ENCODE measurements at regions not wholly inside any gene's neighbourhood (a gene's known extent, or its start where the extent isn't known, plus 50 kb on each side); places are given as distances from the start of the nearest gene placed in this dataset.

DNA sequence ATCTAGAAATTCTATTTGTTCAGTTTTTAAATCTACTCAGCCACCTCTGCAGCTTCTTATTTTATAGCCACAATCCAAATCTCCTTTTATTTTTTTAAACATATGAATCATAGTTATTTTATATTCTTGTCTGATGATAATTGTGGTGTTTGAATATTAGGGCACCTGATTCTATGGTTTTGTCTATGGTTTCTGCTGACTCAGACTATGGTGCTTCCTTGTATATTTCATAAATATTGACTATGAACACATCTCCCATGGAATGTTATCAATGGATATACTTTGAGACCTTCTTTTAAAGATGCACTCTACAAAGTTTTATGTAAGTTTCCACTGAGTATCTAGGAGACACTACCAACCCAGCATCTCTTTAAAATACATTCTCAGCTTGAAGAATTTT, 1027.0 kb upstream of the AUTS2 start:
- Histone ChIP-seq H3K9me3 (ENCODE audit: control insufficient read depth in 1 of 2, low read length in 2 of 2) (no peaks in the 10 kb centered on the region), H3K27me3 (ENCODE audit: control insufficient read depth in 1 of 2, insufficient read depth in 2 of 2, low read length in 2 of 2) (no peaks in the 10 kb centered on the region), H3K9ac (ENCODE audit: low read depth in 1 of 2, low read length in 2 of 2) (no peak overlapping the region), H3K27ac (ENCODE audit: low read depth, low read length) (no peak overlapping the region), H3K4me1 (ENCODE audit: control insufficient read depth in 1 of 2, insufficient read depth in 2 of 2, low read length in 2 of 2) (no peaks in the 10 kb centered on the region), H3K36me3 (ENCODE audit: control insufficient read depth in 1 of 2, insufficient read depth in 2 of 2, low read length in 2 of 2) (no peaks in the 10 kb centered on the region), H3K4me3 (ENCODE audit: low read depth in 1 of 2, low read length in 2 of 2) (no peak overlapping the region)

DNA sequence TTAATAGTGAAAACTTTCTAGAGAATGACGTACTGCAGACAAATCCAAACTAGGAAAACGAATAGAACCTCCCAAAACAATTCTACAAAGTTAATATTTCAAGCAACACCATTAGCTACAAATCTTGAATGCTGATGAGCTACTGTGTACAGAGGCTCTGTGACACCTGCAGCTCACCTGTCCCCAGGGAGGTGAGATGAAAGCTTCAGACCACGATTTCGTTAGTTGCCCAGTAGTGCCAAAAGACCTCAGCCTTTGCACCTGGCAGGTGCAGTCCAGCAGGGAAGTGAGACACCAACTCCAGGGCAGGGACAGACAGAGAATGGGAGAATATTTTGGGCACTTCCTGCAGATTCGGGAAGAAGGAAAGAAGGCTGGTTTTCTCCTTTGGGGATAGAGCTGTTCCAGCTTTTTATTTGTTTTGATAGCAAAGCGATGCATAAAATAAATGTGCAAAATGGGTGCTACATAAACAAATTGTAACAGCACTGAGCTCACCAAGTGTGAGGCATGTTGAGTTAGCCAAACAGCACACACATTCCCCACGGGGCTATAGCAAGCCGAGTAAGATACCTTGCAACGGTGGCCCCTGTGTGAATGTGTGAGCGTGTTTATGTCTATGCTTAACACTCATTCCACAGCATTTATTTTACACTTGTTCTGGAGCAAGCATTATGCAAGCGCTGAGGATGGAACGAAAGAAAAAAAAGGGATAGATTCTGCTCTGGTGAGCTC, 1024.8 kb upstream of the AUTS2 start:
- Histone ChIP-seq H3K9me3 (ENCODE audit: control insufficient read depth in 1 of 2, low read length in 2 of 2) (no peaks in the 10 kb centered on the region), H3K4me3 (ENCODE audit: low read depth in 1 of 2, low read length in 2 of 2) (no peak overlapping the region), H3K27me3 (ENCODE audit: control insufficient read depth in 1 of 2, insufficient read depth in 2 of 2, low read length in 2 of 2) (no peaks in the 10 kb centered on the region), H3K9ac (ENCODE audit: low read depth in 1 of 2, low read length in 2 of 2) (no peak overlapping the region), H3K36me3 (ENCODE audit: control insufficient read depth in 1 of 2, insufficient read depth in 2 of 2, low read length in 2 of 2) (no peaks in the 10 kb centered on the region), H3K27ac (ENCODE audit: low read depth, low read length) (no peak overlapping the region), H3K4me1 (ENCODE audit: control insufficient read depth in 1 of 2, insufficient read depth in 2 of 2, low read length in 2 of 2) (no peaks in the 10 kb centered on the region)

DNA sequence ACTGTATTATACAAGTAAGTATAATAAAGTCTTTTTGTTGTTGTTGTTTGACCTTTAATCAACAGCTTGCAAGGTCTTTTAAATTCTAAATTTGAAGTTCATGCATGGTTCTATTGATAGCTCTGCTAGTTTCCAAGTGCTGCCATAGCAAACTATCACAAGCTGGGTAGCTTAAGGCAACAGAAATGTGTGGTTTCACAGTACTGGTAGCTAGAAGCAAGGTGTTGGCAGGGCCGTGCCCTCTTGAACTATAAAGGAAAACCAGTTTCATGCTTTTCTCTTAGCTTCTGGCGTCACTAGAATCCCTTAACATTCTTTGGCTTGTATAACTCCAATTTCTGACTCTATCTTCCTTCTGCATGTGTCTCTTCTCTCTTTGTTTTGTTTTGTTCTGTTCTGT, 1021.9 kb upstream of the AUTS2 start:
- H3K9me3 ChIP-seq (ENCODE audit: control insufficient read depth in 1 of 2, low read length in 2 of 2): no peaks in the 10 kb centered on the region
- no peak overlapping the region for H3K4me3 ChIP-seq (ENCODE audit: low read depth in 1 of 2, low read length in 2 of 2)
- no peaks in the 10 kb centered on the region for H3K27me3 ChIP-seq (ENCODE audit: control insufficient read depth in 1 of 2, insufficient read depth in 2 of 2, low read length in 2 of 2)
- no peaks in the 10 kb centered on the region for H3K36me3 ChIP-seq (ENCODE audit: control insufficient read depth in 1 of 2, insufficient read depth in 2 of 2, low read length in 2 of 2)
- no peak overlapping the region for H3K9ac ChIP-seq (ENCODE audit: low read depth in 1 of 2, low read length in 2 of 2)
- no peak overlapping the region for H3K27ac ChIP-seq (ENCODE audit: low read depth, low read length)
- no peaks in the 10 kb centered on the region for H3K4me1 ChIP-seq (ENCODE audit: control insufficient read depth in 1 of 2, insufficient read depth in 2 of 2, low read length in 2 of 2)

DNA sequence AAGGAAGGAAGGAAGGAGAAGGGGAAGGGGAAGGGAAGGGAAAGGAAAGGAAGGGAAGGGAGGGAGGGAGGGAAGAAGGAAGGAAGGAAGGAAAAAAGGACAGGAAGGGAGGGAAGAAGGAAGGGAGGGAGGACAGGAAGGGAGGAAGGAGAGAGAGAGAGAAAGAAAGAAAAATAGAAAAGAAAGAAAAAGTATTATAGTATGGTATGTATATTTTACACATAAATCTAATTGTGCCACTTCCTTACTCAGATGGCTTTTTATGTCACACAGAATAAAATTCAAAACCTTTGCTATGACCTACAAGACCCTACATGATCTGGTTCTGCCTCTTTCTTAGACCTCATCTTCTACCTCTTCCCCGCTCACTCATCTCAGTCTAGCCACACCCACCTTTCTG, 1016.9 kb upstream of the AUTS2 start:
- Histone ChIP-seq H3K27me3 (ENCODE audit: control insufficient read depth in 1 of 2, insufficient read depth in 2 of 2, low read length in 2 of 2) (no peaks in the 10 kb centered on the region), H3K36me3 (ENCODE audit: control insufficient read depth in 1 of 2, insufficient read depth in 2 of 2, low read length in 2 of 2) (no peaks in the 10 kb centered on the region), H3K9ac (ENCODE audit: low read depth in 1 of 2, low read length in 2 of 2) (no peak overlapping the region), H3K4me1 (ENCODE audit: control insufficient read depth in 1 of 2, insufficient read depth in 2 of 2, low read length in 2 of 2) (no peaks in the 10 kb centered on the region), H3K4me3 (ENCODE audit: low read depth in 1 of 2, low read length in 2 of 2) (no peak overlapping the region), H3K9me3 (ENCODE audit: control insufficient read depth in 1 of 2, low read length in 2 of 2) (no peaks in the 10 kb centered on the region), H3K27ac (ENCODE audit: low read depth, low read length) (no peak overlapping the region)

DNA sequence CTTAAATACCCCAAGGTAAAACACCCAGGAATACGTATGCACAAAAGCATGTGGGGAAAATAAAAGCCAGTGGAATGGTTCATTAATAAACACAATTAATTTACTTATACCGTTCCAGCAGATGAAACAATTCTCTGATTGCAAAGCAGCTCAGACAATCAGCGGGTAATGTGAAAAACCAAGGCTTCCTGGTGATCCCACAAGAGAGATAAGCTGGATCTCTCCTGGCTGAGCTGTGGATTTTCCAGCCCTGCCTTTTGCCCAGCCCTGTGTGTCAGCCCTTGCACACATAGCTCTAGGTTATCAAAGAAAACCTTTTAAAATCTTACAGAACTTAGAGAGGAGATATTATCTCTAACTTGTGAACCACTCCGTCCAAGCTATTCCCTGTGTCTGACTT, 1010.7 kb upstream of the AUTS2 start:
- H3K9me3 ChIP-seq (ENCODE audit: control insufficient read depth in 1 of 2, low read length in 2 of 2): peaks cover 0 to 4% of the 10 kb centered on the region in 2 donors
- no peaks in the 10 kb centered on the region for H3K27me3 ChIP-seq (ENCODE audit: control insufficient read depth in 1 of 2, insufficient read depth in 2 of 2, low read length in 2 of 2)
- H3K27ac ChIP-seq (ENCODE audit: low read depth, low read length): no peak overlapping the region
- H3K36me3 ChIP-seq (ENCODE audit: control insufficient read depth in 1 of 2, insufficient read depth in 2 of 2, low read length in 2 of 2): no peaks in the 10 kb centered on the region
- H3K4me3 ChIP-seq (ENCODE audit: low read depth in 1 of 2, low read length in 2 of 2): no peak overlapping the region
- no peak overlapping the region for H3K9ac ChIP-seq (ENCODE audit: low read depth in 1 of 2, low read length in 2 of 2)
- no peaks in the 10 kb centered on the region for H3K4me1 ChIP-seq (ENCODE audit: control insufficient read depth in 1 of 2, insufficient read depth in 2 of 2, low read length in 2 of 2)

DNA sequence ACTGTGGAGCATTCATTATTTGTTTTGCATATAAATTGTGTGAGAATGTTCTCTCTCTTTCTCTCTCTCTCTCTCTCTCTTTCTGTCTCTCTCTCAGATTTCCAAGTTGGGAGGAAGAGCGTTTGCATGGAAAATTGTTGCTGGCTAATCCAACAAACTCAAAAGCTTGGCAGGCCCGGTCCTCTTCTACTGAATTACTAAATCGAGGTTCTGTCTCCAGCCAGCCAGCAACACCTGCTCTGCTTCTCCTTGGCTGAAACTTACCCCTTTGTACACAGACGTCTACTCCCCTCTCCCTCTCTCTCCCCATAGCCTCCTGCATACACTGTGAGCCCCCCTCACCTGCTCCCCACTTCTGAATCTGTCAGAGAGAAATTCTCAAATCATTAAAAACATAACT, 996.4 kb upstream of the AUTS2 start:
- no peak overlapping the region for H3K9ac ChIP-seq (ENCODE audit: low read depth in 1 of 2, low read length in 2 of 2)
- H3K9me3 ChIP-seq (ENCODE audit: control insufficient read depth in 1 of 2, low read length in 2 of 2): no peaks in the 10 kb centered on the region
- peaks cover 5 to 12% of the 10 kb centered on the region in 2 donors for H3K4me1 ChIP-seq (ENCODE audit: control insufficient read depth in 1 of 2, insufficient read depth in 2 of 2, low read length in 2 of 2)
- H3K27ac ChIP-seq (ENCODE audit: low read depth, low read length): no peak overlapping the region
- H3K27me3 ChIP-seq (ENCODE audit: control insufficient read depth in 1 of 2, insufficient read depth in 2 of 2, low read length in 2 of 2): no peaks in the 10 kb centered on the region
- no peak overlapping the region for H3K4me3 ChIP-seq (ENCODE audit: low read depth in 1 of 2, low read length in 2 of 2)
- H3K36me3 ChIP-seq (ENCODE audit: control insufficient read depth in 1 of 2, insufficient read depth in 2 of 2, low read length in 2 of 2): no peaks in the 10 kb centered on the region

DNA sequence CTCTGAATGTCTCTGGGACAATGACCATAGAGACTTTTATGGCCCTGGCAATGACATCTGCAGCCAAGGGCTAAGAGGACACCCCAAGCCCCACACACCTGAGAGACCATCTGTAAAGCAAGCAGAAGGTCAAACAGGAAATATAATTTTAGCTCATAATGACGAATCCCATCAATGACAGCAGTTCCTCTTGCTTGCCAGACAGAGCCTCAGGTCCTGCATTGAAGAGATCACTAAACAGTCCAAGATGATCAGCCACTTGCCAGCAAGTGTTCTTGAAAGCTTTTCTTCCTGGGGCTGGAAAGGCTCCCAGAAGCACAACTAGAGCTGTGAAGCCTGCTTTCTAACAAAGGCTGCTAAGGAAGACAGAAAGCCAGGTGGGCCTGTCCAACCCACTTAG, 993.7 kb upstream of the AUTS2 start:
- Histone ChIP-seq H3K27me3 (ENCODE audit: control insufficient read depth in 1 of 2, insufficient read depth in 2 of 2, low read length in 2 of 2) (no peaks in the 10 kb centered on the region), H3K27ac (ENCODE audit: low read depth, low read length) (no peak overlapping the region), H3K9ac (ENCODE audit: low read depth in 1 of 2, low read length in 2 of 2) (no peak overlapping the region), H3K9me3 (ENCODE audit: control insufficient read depth in 1 of 2, low read length in 2 of 2) (peaks cover 9 to 12% of the 10 kb centered on the region in 2 donors), H3K36me3 (ENCODE audit: control insufficient read depth in 1 of 2, insufficient read depth in 2 of 2, low read length in 2 of 2) (no peaks in the 10 kb centered on the region), H3K4me1 (ENCODE audit: control insufficient read depth in 1 of 2, insufficient read depth in 2 of 2, low read length in 2 of 2) (peaks cover 5 to 12% of the 10 kb centered on the region in 2 donors), H3K4me3 (ENCODE audit: low read depth in 1 of 2, low read length in 2 of 2) (no peak overlapping the region)

DNA sequence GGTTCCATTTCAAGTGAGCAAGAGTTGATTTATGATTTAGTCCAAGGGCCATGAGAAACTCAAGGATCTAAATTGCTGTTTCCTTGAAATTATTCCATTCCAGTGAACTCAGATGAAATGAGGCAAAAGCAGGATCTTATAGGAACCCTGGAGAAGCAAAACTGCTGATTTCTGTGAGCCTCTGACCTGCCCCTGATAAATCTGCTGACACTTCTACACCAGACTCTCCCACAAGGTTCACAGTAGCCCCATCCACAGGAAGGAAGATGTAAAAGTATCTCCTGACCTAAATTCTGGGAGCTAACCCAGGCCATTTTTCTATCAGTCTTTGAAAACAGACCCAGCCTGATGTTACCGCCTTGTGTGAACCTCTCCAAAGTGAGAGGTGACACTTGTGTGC, 987.6 kb upstream of the AUTS2 start:
- H3K9me3 ChIP-seq (ENCODE audit: control insufficient read depth in 1 of 2, low read length in 2 of 2): peaks cover 14 to 15% of the 10 kb centered on the region in 2 donors
- H3K27me3 ChIP-seq (ENCODE audit: control insufficient read depth in 1 of 2, insufficient read depth in 2 of 2, low read length in 2 of 2): no peaks in the 10 kb centered on the region
- H3K4me3 ChIP-seq (ENCODE audit: low read depth in 1 of 2, low read length in 2 of 2): no peak overlapping the region
- no peaks in the 10 kb centered on the region for H3K36me3 ChIP-seq (ENCODE audit: control insufficient read depth in 1 of 2, insufficient read depth in 2 of 2, low read length in 2 of 2)
- no peak overlapping the region for H3K9ac ChIP-seq (ENCODE audit: low read depth in 1 of 2, low read length in 2 of 2)
- H3K4me1 ChIP-seq (ENCODE audit: control insufficient read depth in 1 of 2, insufficient read depth in 2 of 2, low read length in 2 of 2): no peaks in the 10 kb centered on the region
- H3K27ac ChIP-seq (ENCODE audit: low read depth, low read length): no peak overlapping the region

DNA sequence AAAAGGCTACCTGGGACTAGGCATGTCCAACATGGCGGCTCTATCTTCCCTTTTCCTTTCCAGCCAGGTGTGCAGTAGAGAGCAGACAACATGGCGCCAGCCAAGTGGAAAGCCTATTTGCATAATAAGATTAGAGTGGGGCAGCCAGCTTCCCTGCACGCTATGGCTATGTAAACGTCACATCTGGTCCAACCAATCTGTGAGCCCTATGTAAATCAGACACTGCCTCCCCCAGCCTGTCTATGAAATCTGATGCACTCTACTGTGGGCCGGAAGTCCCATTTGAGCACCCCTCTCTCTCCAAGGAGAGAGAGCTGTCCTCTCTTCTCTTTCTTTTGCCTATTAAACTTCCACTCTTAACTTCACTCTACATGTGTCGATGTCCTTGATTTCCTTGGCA, 984.9 kb upstream of the AUTS2 start:
- Histone ChIP-seq H3K36me3 (ENCODE audit: control insufficient read depth in 1 of 2, insufficient read depth in 2 of 2, low read length in 2 of 2) (no peaks in the 10 kb centered on the region), H3K9me3 (ENCODE audit: control insufficient read depth in 1 of 2, low read length in 2 of 2) (peaks cover 10 to 11% of the 10 kb centered on the region in 2 donors), H3K27me3 (ENCODE audit: control insufficient read depth in 1 of 2, insufficient read depth in 2 of 2, low read length in 2 of 2) (no peaks in the 10 kb centered on the region), H3K27ac (ENCODE audit: low read depth, low read length) (no peak overlapping the region), H3K4me3 (ENCODE audit: low read depth in 1 of 2, low read length in 2 of 2) (no peak overlapping the region), H3K4me1 (ENCODE audit: control insufficient read depth in 1 of 2, insufficient read depth in 2 of 2, low read length in 2 of 2) (no peaks in the 10 kb centered on the region), H3K9ac (ENCODE audit: low read depth in 1 of 2, low read length in 2 of 2) (no peak overlapping the region)

DNA sequence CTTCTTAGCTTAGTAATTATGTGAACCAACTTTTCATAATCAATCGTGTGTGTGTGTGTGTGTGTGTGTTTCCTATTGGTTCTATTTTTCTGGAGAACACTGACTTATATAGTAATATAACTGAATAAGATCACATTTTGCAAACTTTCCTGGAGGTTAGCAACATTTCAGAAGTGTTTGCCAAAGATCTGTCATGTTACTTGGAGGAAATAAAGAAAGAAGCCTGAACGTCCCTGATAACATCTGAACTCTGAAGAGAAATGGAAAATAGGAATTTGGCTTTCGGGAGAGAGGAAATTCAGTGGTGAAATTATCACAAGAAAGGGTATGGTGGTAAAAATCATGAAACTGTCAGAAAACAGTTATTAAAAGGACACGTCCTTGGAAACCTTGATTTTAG, 984.4 kb upstream of the AUTS2 start:
- Histone ChIP-seq H3K4me1 (ENCODE audit: control insufficient read depth in 1 of 2, insufficient read depth in 2 of 2, low read length in 2 of 2) (no peaks in the 10 kb centered on the region), H3K9me3 (ENCODE audit: control insufficient read depth in 1 of 2, low read length in 2 of 2) (peaks cover 6% of the 10 kb centered on the region in 2 donors), H3K4me3 (ENCODE audit: low read depth in 1 of 2, low read length in 2 of 2) (no peak overlapping the region), H3K27ac (ENCODE audit: low read depth, low read length) (no peak overlapping the region), H3K9ac (ENCODE audit: low read depth in 1 of 2, low read length in 2 of 2) (no peak overlapping the region), H3K27me3 (ENCODE audit: control insufficient read depth in 1 of 2, insufficient read depth in 2 of 2, low read length in 2 of 2) (no peaks in the 10 kb centered on the region), H3K36me3 (ENCODE audit: control insufficient read depth in 1 of 2, insufficient read depth in 2 of 2, low read length in 2 of 2) (no peaks in the 10 kb centered on the region)

DNA sequence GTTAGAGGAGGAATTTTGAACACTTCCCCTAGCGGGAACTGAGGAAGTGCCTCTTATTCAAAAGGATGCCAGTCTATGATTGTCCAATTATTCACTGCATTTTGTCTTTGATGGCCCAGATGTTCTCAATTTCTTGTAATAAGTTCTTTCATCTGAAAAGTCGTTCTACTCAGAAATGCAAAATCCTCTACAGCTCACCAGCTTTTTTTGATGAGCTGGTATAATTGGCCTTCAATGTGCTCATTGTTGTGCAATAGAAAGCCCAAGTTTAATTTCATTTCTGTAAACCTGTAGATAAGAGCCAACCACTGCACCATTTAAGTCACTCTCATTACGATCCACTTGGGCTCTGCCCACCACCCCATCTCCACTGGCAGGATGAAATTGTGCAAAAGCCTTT, 978.7 kb upstream of the AUTS2 start:
- no peak overlapping the region for H3K9ac ChIP-seq (ENCODE audit: low read depth in 1 of 2, low read length in 2 of 2)
- H3K27ac ChIP-seq (ENCODE audit: low read depth, low read length): no peak overlapping the region
- H3K4me1 ChIP-seq (ENCODE audit: control insufficient read depth in 1 of 2, insufficient read depth in 2 of 2, low read length in 2 of 2): no peaks in the 10 kb centered on the region
- no peaks in the 10 kb centered on the region for H3K27me3 ChIP-seq (ENCODE audit: control insufficient read depth in 1 of 2, insufficient read depth in 2 of 2, low read length in 2 of 2)
- no peaks in the 10 kb centered on the region for H3K36me3 ChIP-seq (ENCODE audit: control insufficient read depth in 1 of 2, insufficient read depth in 2 of 2, low read length in 2 of 2)
- H3K4me3 ChIP-seq (ENCODE audit: low read depth in 1 of 2, low read length in 2 of 2): no peak overlapping the region
- peaks cover 6% of the 10 kb centered on the region in 2 donors for H3K9me3 ChIP-seq (ENCODE audit: control insufficient read depth in 1 of 2, low read length in 2 of 2)
